ENCODE measurements at regions not wholly inside any gene's neighbourhood (a gene's known extent, or its start where the extent isn't known, plus 50 kb on each side); places are given as distances from the start of the nearest gene placed in this dataset.

DNA sequence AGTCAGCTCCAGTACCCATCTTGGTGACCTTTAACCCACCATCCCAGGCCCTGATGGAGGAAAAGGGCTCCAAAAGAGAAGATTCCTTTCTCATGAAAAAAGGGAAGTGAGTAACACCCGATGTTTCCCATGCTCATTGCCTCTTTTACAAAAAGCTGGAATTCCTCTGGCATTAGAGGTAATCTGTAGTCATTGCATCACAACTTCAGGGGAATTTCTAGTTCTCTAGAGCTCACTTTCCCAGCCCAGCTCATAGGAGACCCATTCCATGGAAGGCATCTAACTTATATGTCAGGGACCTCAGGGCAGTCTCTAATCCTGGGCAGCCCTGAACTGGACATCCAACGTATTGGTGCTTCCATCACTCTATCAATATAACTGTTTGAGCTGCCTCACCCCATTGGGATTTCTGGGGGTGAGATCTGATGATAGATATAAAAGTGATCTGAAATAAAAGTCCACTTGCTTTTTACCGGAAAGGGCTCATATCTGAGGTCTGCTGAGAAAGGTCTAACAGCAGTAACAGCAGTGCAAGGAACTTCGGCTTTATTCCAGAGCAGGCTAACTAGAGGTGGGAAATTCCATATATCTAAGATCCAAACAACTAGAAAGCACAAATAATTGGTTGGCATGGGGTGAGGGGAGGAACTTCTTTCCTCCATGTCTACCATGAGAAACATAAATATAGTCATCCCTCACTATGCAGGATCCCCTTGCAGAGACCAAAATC is 106.1 kb downstream of the ETAA1 start:
- in situ Hi-C loops (cut with MboI): no loop called here
- POLR2A ChIA-PET: no interaction called here
- 5% methylated on average over 4 of the region's 4 CpGs for WGBS (ENCODE audit: insufficient coverage, insufficient replicate concordance, low lambda C conversion rate, missing lambda C conversion rate)

DNA sequence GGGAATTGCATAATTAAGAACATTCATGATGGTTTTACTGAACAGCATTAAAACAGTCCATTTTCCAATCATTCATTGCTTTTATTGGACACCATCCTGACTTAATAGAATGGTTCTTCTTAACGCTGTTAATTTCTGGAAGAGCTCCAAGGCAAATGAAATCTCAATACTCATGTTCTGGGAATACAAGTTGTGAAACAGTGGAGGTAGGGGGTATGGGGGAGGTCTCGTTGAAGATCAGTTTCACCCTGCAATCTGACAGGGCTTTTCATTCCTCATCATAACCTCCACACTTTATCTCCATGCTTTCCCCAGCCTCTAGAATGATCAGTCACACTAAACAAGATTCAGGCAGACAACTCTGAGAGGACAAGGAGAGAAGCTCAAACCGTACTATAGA is 113.6 kb downstream of the ETAA1 start:
- no peaks in the 10 kb centered on the region for H3K79me2 ChIP-seq (ENCODE audit: control insufficient read depth, insufficient read depth, low read length)
- no peak for DNase-seq (ENCODE audit: low read depth, low spot score)
- H4K20me1 ChIP-seq (ENCODE audit: control insufficient read depth, insufficient read depth): no peaks in the 10 kb centered on the region
- ChIA-PET RAD21 (ENCODE audit: unreplicated experiment) (no interaction called here), POLR2A (no interaction called here), CTCF (no interaction called here), SMC1A (ENCODE audit: uncharacterized antibody, unreplicated experiment) (interaction anchor here (0.9 kb wide), 1 partner anchor 519 kb away, joined by 3 read pairs; no protein-coding TSS in a partner anchor)
- no peak overlapping the region for H3K4me2 ChIP-seq (ENCODE audit: control insufficient read depth, insufficient read depth)
- no TSS peak for BruUV-seq (replicated peaks)
- H3K9ac ChIP-seq (ENCODE audit: control insufficient read depth, insufficient read depth, low read length): no peak overlapping the region
- in situ Hi-C loops (cut with MboI): no loop called here
- no peak overlapping the region for H2AFZ ChIP-seq (ENCODE audit: control insufficient read depth, low read depth, low read length)
- 3% methylated on average over 3 of the region's 3 CpGs for WGBS (ENCODE audit: insufficient coverage, insufficient replicate concordance, low lambda C conversion rate, missing lambda C conversion rate)
- H3K4me3 ChIP-seq: no peak overlapping the region
- no peak overlapping the region for H3K27ac ChIP-seq (ENCODE audit: control insufficient read depth, insufficient read depth)
- no peaks in the 10 kb centered on the region for H3K27me3 ChIP-seq (replicated peaks in 1 of 2; ENCODE audit: control insufficient read depth in 2 of 2, insufficient read depth in 2 of 2, low read length in 1 of 2)
- intact Hi-C loops (cut with micrococcal nuclease; ENCODE audit: unreplicated experiment): no loop called here
- H3K36me3 ChIP-seq (ENCODE audit: control insufficient read depth in 2 of 2, insufficient read depth in 2 of 2, low read length in 1 of 2): no peaks in the 10 kb centered on the region
- H3K9me3 ChIP-seq (replicated peaks; ENCODE audit: control insufficient read depth, insufficient read depth, low read length): no peaks in the 10 kb centered on the region
- H3K4me1 ChIP-seq (ENCODE audit: control insufficient read depth, insufficient read depth, low read length): no peaks in the 10 kb centered on the region
- FAIRE-seq: no peak
- ATAC-seq: no peak
- TF ChIP-seq, protein P1, sequence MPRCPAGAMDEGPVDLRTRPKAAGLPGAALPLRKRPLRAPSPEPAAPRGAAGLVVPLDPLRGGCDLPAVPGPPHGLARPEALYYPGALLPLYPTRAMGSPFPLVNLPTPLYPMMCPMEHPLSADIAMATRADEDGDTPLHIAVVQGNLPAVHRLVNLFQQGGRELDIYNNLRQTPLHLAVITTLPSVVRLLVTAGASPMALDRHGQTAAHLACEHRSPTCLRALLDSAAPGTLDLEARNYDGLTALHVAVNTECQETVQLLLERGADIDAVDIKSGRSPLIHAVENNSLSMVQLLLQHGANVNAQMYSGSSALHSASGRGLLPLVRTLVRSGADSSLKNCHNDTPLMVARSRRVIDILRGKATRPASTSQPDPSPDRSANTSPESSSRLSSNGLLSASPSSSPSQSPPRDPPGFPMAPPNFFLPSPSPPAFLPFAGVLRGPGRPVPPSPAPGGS (IDR thresholded peaks at IDR 0.05; ENCODE audit: borderline replicate concordance, insufficient read depth, low read depth, low read length, poor library complexity, severe bottlenecking): no peak
- TF ChIP-seq NBN (IDR thresholded peaks at IDR 0.05): no peak
- no peak for TF ChIP-seq PML (IDR thresholded peaks at IDR 0.05; ENCODE audit: low read length)
- TF ChIP-seq ZBED1 (IDR thresholded peaks at IDR 0.05; ENCODE audit: borderline replicate concordance): no peak
- TF ChIP-seq FOS (IDR thresholded peaks at IDR 0.05; ENCODE audit: borderline replicate concordance, extremely low read depth, insufficient read length): no peak
- TF ChIP-seq, protein P2, sequence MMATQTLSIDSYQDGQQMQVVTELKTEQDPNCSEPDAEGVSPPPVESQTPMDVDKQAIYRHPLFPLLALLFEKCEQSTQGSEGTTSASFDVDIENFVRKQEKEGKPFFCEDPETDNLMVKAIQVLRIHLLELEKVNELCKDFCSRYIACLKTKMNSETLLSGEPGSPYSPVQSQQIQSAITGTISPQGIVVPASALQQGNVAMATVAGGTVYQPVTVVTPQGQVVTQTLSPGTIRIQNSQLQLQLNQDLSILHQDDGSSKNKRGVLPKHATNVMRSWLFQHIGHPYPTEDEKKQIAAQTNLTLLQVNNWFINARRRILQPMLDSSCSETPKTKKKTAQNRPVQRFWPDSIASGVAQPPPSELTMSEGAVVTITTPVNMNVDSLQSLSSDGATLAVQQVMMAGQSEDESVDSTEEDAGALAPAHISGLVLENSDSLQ (IDR thresholded peaks at IDR 0.05): no peak
- TF ChIP-seq FOXM1 (IDR thresholded peaks at IDR 0.05; ENCODE audit: low read depth, low read length): no peak
- no peak for TF ChIP-seq CBFB (IDR thresholded peaks at IDR 0.05; ENCODE audit: low read depth)
- TF ChIP-seq, protein P3, sequence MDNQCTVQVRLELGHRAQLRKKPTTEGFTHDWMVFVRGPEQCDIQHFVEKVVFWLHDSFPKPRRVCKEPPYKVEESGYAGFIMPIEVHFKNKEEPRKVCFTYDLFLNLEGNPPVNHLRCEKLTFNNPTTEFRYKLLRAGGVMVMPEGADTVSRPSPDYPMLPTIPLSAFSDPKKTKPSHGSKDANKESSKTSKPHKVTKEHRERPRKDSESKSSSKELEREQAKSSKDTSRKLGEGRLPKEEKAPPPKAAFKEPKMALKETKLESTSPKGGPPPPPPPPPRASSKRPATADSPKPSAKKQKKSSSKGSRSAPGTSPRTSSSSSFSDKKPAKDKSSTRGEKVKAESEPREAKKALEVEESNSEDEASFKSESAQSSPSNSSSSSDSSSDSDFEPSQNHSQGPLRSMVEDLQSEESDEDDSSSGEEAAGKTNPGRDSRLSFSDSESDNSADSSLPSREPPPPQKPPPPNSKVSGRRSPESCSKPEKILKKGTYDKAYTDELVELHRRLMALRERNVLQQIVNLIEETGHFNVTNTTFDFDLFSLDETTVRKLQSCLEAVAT (IDR thresholded peaks at IDR 0.05): no peak
- TF ChIP-seq, protein P4, sequence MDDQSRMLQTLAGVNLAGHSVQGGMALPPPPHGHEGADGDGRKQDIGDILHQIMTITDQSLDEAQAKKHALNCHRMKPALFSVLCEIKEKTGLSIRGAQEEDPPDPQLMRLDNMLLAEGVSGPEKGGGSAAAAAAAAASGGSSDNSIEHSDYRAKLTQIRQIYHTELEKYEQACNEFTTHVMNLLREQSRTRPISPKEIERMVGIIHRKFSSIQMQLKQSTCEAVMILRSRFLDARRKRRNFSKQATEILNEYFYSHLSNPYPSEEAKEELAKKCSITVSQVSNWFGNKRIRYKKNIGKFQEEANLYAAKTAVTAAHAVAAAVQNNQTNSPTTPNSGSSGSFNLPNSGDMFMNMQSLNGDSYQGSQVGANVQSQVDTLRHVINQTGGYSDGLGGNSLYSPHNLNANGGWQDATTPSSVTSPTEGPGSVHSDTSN (IDR thresholded peaks at IDR 0.05; ENCODE audit: insufficient replicate concordance, low read depth, low read length): no peak
- TF ChIP-seq CBX3 (IDR thresholded peaks at IDR 0.05; ENCODE audit: borderline replicate concordance, low read depth): no peak
- no peak for TF ChIP-seq RFX5 (IDR thresholded peaks at IDR 0.05; ENCODE audit: low read depth, low read length)

More for the DNA sequence above, 106.1 kb downstream of the ETAA1 start:
- Histone ChIP-seq H3K27ac (ENCODE audit: control insufficient read depth, insufficient read depth) (no peak overlapping the region), H3K4me1 (ENCODE audit: control insufficient read depth, insufficient read depth, low read length) (no peaks in the 10 kb centered on the region), H2AFZ (ENCODE audit: control insufficient read depth, low read depth, low read length) (no peak overlapping the region), H3K9me3 (replicated peaks; ENCODE audit: control insufficient read depth, insufficient read depth, low read length) (no peaks in the 10 kb centered on the region), H3K79me2 (ENCODE audit: control insufficient read depth, insufficient read depth, low read length) (no peaks in the 10 kb centered on the region), H3K4me3 (no peak overlapping the region), H3K27me3 (replicated peaks in 1 of 2; ENCODE audit: control insufficient read depth in 2 of 2, insufficient read depth in 2 of 2, low read length in 1 of 2) (no peaks in the 10 kb centered on the region; a peak in 2 of 4 replicates), H3K36me3 (ENCODE audit: control insufficient read depth in 2 of 2, insufficient read depth in 2 of 2, low read length in 1 of 2) (no peaks in the 10 kb centered on the region), H4K20me1 (ENCODE audit: control insufficient read depth, insufficient read depth) (no peaks in the 10 kb centered on the region), H3K4me2 (ENCODE audit: control insufficient read depth, insufficient read depth) (no peak overlapping the region), H3K9ac (ENCODE audit: control insufficient read depth, insufficient read depth, low read length) (no peak overlapping the region)
- no peak for ATAC-seq
- RAD21 ChIA-PET (ENCODE audit: unreplicated experiment): no interaction called here
- FAIRE-seq: no peak
- intact Hi-C loops (cut with micrococcal nuclease; ENCODE audit: unreplicated experiment): no loop called here
- no peak for TF ChIP-seq SIN3A (IDR thresholded peaks at IDR 0.05; ENCODE audit: low read depth, low read length)
- SMC1A ChIA-PET (ENCODE audit: uncharacterized antibody, unreplicated experiment): no interaction called here
- CTCF ChIA-PET: no interaction called here
- no peak for DNase-seq (ENCODE audit: low read depth, low spot score)
- BruUV-seq (replicated peaks): no TSS peak

Data from GM12878 (cell line).